Stimulated activated CD8-positive, alpha-beta memory T cell treated with anti-CD3 and anti-CD28 coated beads, Interleukin-7, amount 100 ng/mL, for 24 hours (primary cell): ENCODE measurements at regions not wholly inside any gene's neighbourhood (a gene's known extent, or its start where the extent isn't known, plus 50 kb on each side); places are given as distances from the start of the nearest gene placed in this dataset.

Experiments used
- DNase-seq: peaks from one replicate; pipeline ENCODE4 v3.0.0-alpha.2; 2020; ENCODE audit warnings: low read depth

GRCh38 chr10:6305401-6306321 is 102.9 kb downstream of the PFKFB3 start:
- DNase-seq = no peak

GRCh38 chr10:6306917-6307316 is 104.2 kb downstream of the PFKFB3 start:
- no peak for DNase-seq

- no peak for DNase-seq
Observed at GRCh38 chr10:6309816-6310215, 107.1 kb downstream of the PFKFB3 start.

- no peak for DNase-seq
Observed at GRCh38 chr10:6310977-6311376, 108.2 kb downstream of the PFKFB3 start.

GRCh38 chr10:6311700-6312330 is 109.1 kb downstream of the PFKFB3 start:
- no peak for DNase-seq

GRCh38 chr10:6312636-6313035 is 109.9 kb downstream of the PFKFB3 start:
- DNase-seq = no peak

- no peak for DNase-seq
Observed at GRCh38 chr10:6313111-6313895, 110.6 kb downstream of the PFKFB3 start.

- no peak for DNase-seq
Observed at GRCh38 chr10:6314620-6315205, 112.0 kb downstream of the PFKFB3 start.

- no peak for DNase-seq
Observed at GRCh38 chr10:6319119-6319518, 116.4 kb downstream of the PFKFB3 start.

- DNase-seq = no peak
Observed at GRCh38 chr10:6320320-6321010, 117.7 kb downstream of the PFKFB3 start.

GRCh38 chr10:6321880-6322279 is 119.1 kb downstream of the PFKFB3 start:
- no peak for DNase-seq

GRCh38 chr10:6322805-6323204 is 120.1 kb downstream of the PFKFB3 start:
- DNase-seq = no peak

- DNase-seq = no peak
Observed at GRCh38 chr10:6327961-6328698, 125.4 kb downstream of the PFKFB3 start.

GRCh38 chr10:6328699-6329423 is 126.1 kb downstream of the PFKFB3 start:
- no peak for DNase-seq

- no peak for DNase-seq
Observed at GRCh38 chr10:6333086-6333485, 130.4 kb downstream of the PFKFB3 start.

- no peak for DNase-seq
Observed at GRCh38 chr10:6333973-6334372, 131.2 kb downstream of the PFKFB3 start.

GRCh38 chr10:6336016-6336415 is 133.3 kb downstream of the PFKFB3 start:
- DNase-seq = no peak

- DNase-seq = no peak
Observed at GRCh38 chr10:6337382-6337781, 134.7 kb downstream of the PFKFB3 start.

- no peak for DNase-seq
Observed at GRCh38 chr10:6338361-6338760, 135.6 kb downstream of the PFKFB3 start.

GRCh38 chr10:6339891-6340290 is 137.2 kb downstream of the PFKFB3 start:
- no peak for DNase-seq
